Activated naive CD4-positive, alpha-beta T cell treated with anti-CD3 and anti-CD28 coated beads, Interleukin-2, amount 50 U/mL, for 24 hours (primary cell): ENCODE measurements at regions not wholly inside any gene's neighbourhood (a gene's known extent, or its start where the extent isn't known, plus 50 kb on each side); places are given as distances from the start of the nearest gene placed in this dataset.
"Not testable (repeated sequence)": the region's sequence is repeated elsewhere in the genome, so short reads cannot be mapped to it uniquely, and the experiment has no call there.

Experiments used
- H3K27ac Mint-ChIP-seq: one replicate; pipeline ENCODE4 v1.8.0; 2021; ENCODE audit warnings: mild to moderate bottlenecking, mixed read lengths
- H3K27me3 Mint-ChIP-seq: one replicate; pipeline ENCODE4 v1.8.0; 2021; ENCODE audit warnings: mixed read lengths
- H3K36me3 Mint-ChIP-seq: one replicate; pipeline ENCODE4 v1.8.0; 2021; ENCODE audit warnings: mixed read lengths
- H3K4me1 Mint-ChIP-seq: one replicate; pipeline ENCODE4 v1.8.0; 2021; ENCODE audit warnings: mixed read lengths
- H3K4me3 Mint-ChIP-seq: one replicate; pipeline ENCODE4 v1.8.0; 2021; ENCODE audit warnings: mild to moderate bottlenecking, mixed read lengths
- H3K9me3 Mint-ChIP-seq: one replicate; pipeline ENCODE4 v1.8.0; 2021; ENCODE audit warnings: mixed read lengths

DNA sequence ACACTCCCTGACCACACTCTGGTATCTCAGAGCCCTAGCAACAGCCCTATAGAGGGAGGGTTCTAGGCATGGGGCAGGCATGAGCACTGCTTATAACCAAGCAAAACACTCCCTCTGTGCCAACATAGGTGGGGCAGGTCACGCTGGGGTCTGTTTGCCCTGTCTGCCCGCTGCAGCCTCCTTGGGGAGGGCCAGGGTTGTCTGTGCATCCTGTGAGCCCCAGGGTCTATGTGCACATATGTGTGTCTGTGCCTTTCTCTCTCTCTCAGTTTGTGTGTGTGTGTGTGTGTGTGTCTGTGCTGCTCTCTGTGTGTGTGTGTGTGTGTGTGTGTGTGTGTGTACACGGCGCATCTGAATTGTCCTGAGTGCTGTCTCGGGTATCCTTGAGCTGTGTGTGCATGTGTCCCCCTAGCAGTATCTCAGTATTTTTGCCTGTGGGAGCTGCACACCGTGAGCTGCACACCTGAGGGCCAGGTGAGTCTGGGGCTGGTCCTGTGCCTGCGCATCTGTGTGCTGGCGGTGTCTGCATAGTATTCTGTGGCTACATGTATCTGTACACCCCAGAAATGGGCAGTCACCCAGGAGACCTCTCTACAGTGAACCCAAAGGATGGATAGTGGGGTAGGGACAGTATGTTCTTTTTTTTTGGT is 121.5 kb downstream of the LAT start:
- H3K27ac Mint-ChIP-seq, H3K36me3 Mint-ChIP-seq, H3K4me3 Mint-ChIP-seq, H3K4me1 Mint-ChIP-seq, H3K9me3 Mint-ChIP-seq, H3K27me3 Mint-ChIP-seq: not testable (repeated sequence)

DNA sequence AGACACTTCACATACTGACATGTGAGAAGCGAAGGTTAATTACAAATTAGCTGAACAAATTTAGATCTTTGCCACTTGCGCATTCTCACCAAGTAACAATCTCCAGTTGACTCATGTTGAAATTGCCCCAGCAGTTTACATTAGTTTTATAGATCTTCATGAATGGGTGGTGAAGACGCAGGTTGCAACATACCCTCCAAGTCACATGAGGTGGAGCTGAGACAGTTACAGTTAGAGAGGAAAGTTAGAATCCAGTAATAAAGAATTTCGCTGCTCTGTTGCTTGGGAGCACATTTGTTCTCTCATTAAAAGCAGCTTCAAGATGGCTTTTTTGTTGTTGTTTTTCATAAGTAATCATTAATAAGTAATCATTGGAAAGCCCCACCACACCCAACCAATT is 119.7 kb downstream of the LAT start:
- not testable (repeated sequence) for H3K27me3 Mint-ChIP-seq, H3K36me3 Mint-ChIP-seq, H3K27ac Mint-ChIP-seq, H3K4me1 Mint-ChIP-seq, H3K4me3 Mint-ChIP-seq, H3K9me3 Mint-ChIP-seq

DNA sequence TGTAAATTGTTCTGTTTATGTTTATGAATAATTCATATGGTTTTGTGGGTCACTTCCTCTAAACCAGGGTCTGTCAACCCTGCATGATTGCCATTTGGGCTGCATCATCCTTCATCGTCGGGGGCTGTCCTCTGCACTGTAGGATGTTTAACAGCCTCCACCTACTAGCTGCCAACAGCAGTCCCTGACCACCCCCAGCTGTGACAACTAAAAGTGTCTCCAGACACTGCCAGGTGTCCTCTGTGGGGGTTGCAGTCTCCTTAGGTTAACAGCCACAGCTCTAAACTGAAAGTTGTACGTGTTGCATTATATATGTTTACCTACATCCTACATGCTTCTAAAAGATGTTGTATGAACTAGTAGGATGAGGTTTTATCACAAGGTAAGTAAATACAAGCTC is 113.1 kb downstream of the LAT start:
- H3K27me3 Mint-ChIP-seq, H3K4me1 Mint-ChIP-seq, H3K27ac Mint-ChIP-seq, H3K36me3 Mint-ChIP-seq, H3K9me3 Mint-ChIP-seq, H3K4me3 Mint-ChIP-seq: not testable (repeated sequence)

DNA sequence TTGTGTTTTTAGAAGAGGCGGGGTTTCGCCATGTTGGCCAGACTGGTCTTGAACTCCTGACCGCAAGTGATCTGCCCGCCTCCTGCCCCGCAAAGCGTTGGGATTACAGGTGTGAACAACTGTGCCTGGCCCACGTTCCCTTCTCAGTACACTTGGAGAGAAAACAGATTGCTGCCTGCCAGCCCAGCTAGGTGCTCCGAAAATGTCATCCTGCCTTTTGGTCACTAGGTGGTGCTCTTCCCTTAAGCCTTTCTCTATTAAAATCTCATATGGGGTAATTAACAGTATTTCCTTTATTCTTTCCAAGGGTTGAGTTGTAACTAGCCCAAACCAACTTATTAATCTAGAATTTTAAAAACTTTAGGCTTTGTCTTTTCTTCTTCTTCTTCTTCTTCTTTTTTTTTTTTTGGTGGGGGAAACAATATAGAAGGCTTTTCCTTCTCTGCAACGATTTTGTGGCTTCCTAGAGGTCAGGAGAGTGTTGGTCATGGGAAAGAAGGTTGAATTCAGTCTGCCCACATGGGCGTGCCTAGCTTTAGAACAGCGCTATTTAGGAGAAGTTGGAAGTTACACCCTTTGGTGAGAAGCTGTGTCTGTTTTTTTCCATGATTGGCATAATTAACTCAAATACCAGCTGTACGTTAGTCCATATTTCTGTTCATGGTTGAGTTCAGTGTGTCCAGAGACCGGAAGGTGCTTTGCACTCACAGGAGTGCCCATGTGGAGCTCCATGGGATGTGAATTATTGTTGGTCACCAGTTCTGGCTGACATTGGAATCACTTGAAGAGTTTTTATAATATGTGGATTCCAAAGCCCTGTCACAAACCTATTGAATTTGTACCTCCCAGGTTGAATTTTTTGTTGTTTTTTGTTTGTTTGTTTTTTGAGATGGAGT is 110.1 kb downstream of the LAT start:
- not testable (repeated sequence) for H3K36me3 Mint-ChIP-seq, H3K9me3 Mint-ChIP-seq

DNA sequence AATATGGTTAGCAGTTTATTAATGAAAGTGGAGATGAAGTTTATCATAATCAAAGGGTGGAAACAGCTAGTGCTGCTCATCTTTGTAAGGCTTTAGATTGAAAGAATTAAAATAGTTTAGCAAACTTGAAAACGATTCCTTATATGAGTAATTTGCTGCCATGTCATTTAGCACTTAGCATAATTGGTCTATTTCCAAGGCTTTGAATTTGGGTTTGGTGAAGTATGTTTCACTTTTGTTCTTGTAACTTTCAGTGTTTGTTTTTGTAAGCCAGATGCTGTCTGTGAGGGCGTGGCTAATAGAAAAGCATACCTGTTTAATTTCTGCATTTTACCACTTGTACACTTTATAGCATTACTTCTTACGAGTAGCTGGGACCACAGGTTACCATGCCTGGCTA is 109.5 kb downstream of the LAT start:
- not testable (repeated sequence) for H3K27me3 Mint-ChIP-seq, H3K9me3 Mint-ChIP-seq, H3K36me3 Mint-ChIP-seq, H3K4me3 Mint-ChIP-seq, H3K4me1 Mint-ChIP-seq
- H3K27ac Mint-ChIP-seq: peak overlapping the region; percentile 81

More for the DNA sequence above, 110.1 kb downstream of the LAT start:
- H3K4me1 Mint-ChIP-seq, H3K4me3 Mint-ChIP-seq, H3K27ac Mint-ChIP-seq, H3K27me3 Mint-ChIP-seq: not testable (repeated sequence)

DNA sequence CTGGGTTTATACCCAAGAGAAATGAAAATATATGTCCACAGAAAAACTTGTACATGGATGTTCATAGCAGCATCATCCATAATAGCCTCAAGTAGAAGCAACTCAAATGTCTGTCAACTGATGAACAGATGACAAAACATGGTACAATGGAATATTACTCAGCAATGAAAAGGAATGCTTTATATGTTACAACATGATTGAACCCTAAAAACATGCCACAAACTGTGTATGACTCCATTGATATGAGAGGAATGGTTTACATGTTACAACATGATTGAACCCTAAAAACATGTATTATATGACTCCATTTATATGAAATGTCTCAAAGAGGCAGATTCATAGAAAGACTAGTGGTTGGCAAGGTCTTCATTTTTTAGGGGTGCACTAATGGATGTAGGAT is 104.8 kb downstream of the LAT start:
- H3K4me1 Mint-ChIP-seq, H3K27ac Mint-ChIP-seq, H3K4me3 Mint-ChIP-seq, H3K9me3 Mint-ChIP-seq, H3K36me3 Mint-ChIP-seq, H3K27me3 Mint-ChIP-seq: not testable (repeated sequence)

- H3K27ac Mint-ChIP-seq: peak overlapping the region; percentile 30
- not testable (repeated sequence) for H3K4me3 Mint-ChIP-seq, H3K9me3 Mint-ChIP-seq, H3K36me3 Mint-ChIP-seq, H3K4me1 Mint-ChIP-seq, H3K27me3 Mint-ChIP-seq
Measured at GRCh38 chr16:29087673-29088072, 102.8 kb downstream of the LAT start.

DNA sequence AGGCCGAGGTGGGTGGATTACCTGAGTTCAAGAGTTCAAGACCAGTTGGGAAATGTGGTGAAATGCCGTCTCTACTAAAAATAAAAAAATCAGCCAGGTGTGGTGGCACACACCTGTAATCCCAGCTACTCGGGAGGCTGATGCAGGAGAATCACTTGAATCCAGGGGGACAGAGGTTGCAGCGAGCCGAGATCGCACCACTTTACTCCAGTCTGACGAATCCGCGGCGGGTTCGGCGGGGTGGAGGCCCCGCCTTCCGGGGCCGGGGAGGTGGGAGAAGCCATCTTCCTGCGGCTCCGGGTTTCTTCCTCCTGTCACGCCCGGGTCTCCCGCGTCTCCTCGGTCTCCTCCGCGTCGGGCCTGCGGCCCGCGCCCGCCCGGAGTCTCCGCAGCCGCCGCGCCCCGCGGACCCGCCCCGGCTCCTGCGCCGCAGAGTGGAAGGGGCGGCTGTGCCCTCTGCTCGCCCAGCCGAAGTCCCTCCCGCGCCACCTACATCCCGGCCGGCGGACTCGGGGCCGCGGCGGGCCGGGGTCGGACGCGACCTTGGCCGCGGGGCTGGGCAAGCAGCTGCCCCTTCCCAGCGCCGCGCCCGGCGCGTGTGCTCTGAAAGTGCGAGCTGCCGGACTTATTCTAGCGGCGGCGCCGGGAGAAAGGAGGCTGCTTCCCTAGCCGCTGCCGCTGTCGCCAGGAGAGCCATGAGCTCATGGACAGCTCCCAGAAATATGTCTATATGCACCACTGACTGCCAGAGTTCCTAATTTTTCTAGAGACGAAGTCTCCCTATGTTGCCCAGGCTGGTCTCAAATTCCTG is 97.2 kb downstream of the LAT start:
- not testable (repeated sequence) for H3K4me1 Mint-ChIP-seq, H3K27me3 Mint-ChIP-seq, H3K9me3 Mint-ChIP-seq, H3K36me3 Mint-ChIP-seq
- Mint-ChIP-seq H3K27ac (peak overlapping the region; percentile 88), H3K4me3 (peak overlapping the region; percentile 86)

GRCh38 chr16:29074554-29075402 is 89.9 kb downstream of the LAT start:
- not testable (repeated sequence) for H3K9me3 Mint-ChIP-seq, H3K27me3 Mint-ChIP-seq, H3K36me3 Mint-ChIP-seq
- Mint-ChIP-seq H3K4me3 (peak overlapping the region; percentile 90), H3K27ac (peak overlapping the region; percentile 99), H3K4me1 (peaks cover 31% of the 10 kb centered on the region)

DNA sequence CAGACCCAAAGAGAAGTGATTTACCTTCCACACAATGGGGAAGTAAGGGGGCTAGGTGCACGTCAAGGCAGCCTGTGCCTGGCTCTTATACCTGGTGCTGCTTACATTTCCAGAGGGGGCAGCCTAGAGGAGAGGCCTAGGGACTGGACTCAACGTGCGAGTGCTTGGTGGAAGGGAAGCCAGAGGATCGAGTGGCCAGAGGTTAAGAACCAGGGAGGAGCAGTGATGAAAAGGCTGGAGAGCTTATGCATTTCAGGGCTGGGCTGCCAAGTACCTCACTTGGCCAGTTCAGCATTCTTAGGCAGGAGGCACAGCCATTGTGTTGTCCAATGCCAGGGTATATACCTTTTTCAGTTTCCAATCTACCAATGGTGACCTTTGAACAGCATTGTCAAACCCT is 77.4 kb downstream of the LAT start:
- H3K9me3 Mint-ChIP-seq, H3K4me1 Mint-ChIP-seq, H3K27ac Mint-ChIP-seq, H3K4me3 Mint-ChIP-seq, H3K27me3 Mint-ChIP-seq, H3K36me3 Mint-ChIP-seq: not testable (repeated sequence)

DNA sequence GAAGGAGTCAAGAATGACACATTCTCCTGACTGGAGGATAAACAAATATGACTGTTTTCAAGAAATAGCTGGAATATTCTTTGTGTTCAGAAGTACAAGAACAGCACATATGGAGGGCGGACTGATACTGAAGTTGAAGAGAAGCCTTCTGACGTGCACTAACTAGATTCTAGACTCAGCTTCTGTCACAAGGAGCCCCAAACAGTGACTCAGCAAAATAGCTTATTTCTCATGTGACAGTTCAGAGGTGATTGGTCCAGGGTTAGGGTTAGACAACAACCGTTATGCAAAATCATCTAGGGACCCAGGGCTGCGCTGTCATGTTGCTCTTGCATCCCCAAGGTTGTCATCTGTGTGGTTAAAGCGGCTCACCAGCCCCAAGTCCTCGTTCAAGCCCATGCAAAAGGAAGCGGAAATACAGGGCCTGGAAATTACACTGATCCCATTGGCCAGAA is 76.6 kb downstream of the LAT start:
- not testable (repeated sequence) for H3K4me3 Mint-ChIP-seq, H3K27me3 Mint-ChIP-seq, H3K36me3 Mint-ChIP-seq, H3K9me3 Mint-ChIP-seq, H3K27ac Mint-ChIP-seq, H3K4me1 Mint-ChIP-seq

- not testable (repeated sequence) for H3K27me3 Mint-ChIP-seq, H3K4me3 Mint-ChIP-seq, H3K4me1 Mint-ChIP-seq, H3K9me3 Mint-ChIP-seq, H3K36me3 Mint-ChIP-seq, H3K27ac Mint-ChIP-seq
Measured at GRCh38 chr16:29060022-29060810, 75.4 kb downstream of the LAT start.

GRCh38 chr16:29059575-29059974 is 74.7 kb downstream of the LAT start:
- not testable (repeated sequence) for H3K4me1 Mint-ChIP-seq, H3K27ac Mint-ChIP-seq, H3K27me3 Mint-ChIP-seq, H3K36me3 Mint-ChIP-seq, H3K4me3 Mint-ChIP-seq, H3K9me3 Mint-ChIP-seq
